ENCODE measurements at regions not wholly inside any gene's neighbourhood (a gene's known extent, or its start where the extent isn't known, plus 50 kb on each side); places are given as distances from the start of the nearest gene placed in this dataset.

DNA sequence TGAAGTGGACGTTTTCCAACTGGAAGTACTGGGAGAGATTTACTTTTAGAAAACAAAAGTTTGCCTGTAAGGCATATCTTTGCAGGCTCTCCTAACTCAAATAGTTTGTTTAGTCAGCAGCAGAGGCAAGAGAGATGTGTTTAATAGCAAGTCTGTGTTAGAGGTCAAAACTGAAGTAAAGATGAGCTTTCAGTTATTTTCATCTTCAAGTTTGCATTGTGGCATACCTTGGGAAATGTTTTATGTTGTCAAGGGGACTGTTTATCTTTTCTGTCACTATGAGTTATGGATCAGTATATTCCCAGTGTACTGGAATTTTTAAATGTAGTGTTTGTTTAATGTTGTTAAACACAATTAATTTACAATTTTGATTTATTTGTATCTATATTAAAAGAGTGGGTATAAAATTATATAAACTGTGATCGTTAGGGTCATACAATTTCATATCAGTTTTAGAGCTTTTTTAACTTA is 169.7 kb upstream of the PPP1R3A start:
- no peak for TF ChIP-seq POLR2AphosphoS5 (IDR thresholded peaks at IDR 0.05; ENCODE audit: low read depth, low read length)
- no peak for TF ChIP-seq TAF1 (IDR thresholded peaks at IDR 0.05; ENCODE audit: low read depth, low read length)
- no peak for TF ChIP-seq PAX5 (IDR thresholded peaks at IDR 0.05; ENCODE audit: insufficient read depth, low read length, severe bottlenecking)
- TF ChIP-seq POLR2A (IDR thresholded peaks at IDR 0.05; ENCODE audit: low read depth, low read length): no peak
- TF ChIP-seq POU2F2 (IDR thresholded peaks at IDR 0.05; ENCODE audit: low read depth, low read length): no peak
- TF ChIP-seq SPI1 (IDR thresholded peaks at IDR 0.05; ENCODE audit: low read depth, low read length): no peak
- no peak for DNase-seq (ENCODE audit: insufficient read length, low spot score)
- no peak for FAIRE-seq

DNA sequence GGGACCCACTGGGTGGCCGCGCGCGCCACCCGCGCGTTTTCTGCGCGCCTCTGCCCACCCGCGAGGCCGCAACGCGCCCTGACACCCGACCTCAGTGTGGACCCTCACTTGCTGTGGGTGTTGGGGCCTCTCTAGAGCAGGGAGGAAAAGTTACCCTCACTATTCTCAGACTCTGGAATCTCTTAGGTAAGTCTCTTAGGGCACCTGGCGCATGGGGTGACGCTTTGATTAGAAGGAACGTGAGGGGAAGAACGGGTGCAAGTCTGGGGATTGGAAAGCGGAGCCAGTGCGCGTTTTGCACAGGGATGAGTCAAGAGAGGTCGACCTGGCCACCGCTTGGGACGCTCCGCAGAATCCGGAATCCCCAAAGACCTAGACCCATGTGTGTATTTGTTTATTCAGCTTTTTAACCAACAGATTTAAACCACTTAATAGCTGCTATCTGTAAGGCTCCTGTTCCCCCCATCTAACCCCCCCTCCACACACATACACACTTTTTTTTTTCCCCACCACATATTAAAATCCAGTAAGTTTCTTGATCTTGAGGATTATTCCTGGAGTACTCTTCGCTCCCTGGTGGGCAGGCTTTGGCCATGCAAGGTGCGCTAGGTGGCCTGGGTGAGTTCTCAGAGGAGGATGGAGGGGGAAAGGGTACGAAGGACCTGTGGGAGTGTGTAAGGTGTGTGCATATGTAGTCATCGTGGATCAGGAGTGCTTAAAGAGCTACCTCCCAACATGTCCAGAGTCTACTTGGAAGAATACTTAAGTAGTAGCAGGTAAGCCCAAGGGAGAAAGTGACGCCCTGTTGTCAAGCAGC is 169.1 kb upstream of the PPP1R3A start:
- no peak for TF ChIP-seq POU2F2 (IDR thresholded peaks at IDR 0.05; ENCODE audit: low read depth, low read length)
- no peak for TF ChIP-seq PAX5 (IDR thresholded peaks at IDR 0.05; ENCODE audit: insufficient read depth, low read length, severe bottlenecking)
- no peak for TF ChIP-seq TAF1 (IDR thresholded peaks at IDR 0.05; ENCODE audit: low read depth, low read length)
- no peak for TF ChIP-seq POLR2AphosphoS5 (IDR thresholded peaks at IDR 0.05; ENCODE audit: low read depth, low read length)
- TF ChIP-seq SPI1 (IDR thresholded peaks at IDR 0.05; ENCODE audit: low read depth, low read length): no peak
- TF ChIP-seq POLR2A (IDR thresholded peaks at IDR 0.05; ENCODE audit: low read depth, low read length): no peak
- FAIRE-seq (no peak), DNase-seq (ENCODE audit: insufficient read length, low spot score) (no peak)

DNA sequence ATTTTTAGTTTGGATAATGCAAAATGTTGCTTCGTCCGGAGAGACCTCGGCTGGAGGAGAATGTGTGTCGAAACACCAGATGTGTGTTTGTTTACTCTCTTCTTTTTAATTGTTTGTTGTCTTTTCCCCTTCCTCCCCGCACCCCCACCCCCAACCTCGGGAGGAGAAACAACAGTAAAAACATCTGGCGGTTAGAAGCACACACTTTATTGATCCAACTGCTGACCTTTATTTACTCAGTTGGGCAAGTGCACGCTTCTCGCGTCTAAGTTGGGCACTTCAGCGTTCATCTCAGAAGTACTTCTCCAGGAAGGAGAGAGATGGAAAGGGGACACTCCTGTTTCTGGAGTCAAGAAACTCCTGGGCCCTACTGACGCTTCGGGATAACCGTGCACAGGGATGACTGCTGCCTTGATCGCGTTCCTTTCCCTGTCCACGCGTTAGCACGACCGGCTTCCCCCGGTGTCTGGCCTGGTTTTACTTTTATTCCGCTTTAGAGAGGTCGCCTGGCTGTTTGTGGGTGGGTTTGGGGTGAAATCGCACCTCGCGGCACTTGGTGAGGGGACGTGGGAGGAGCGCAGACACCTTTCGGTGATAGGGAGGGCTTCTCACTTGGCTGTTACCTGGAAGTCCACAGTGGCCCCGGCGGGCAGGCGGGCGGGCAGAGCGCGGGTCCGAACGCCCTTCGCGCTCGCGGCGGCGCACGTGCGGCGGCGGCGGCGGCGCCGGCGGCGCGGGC is 168.3 kb upstream of the PPP1R3A start:
- FAIRE-seq (no peak), DNase-seq (ENCODE audit: insufficient read length, low spot score) (no peak)
- TF ChIP-seq PAX5 (IDR thresholded peaks at IDR 0.05; ENCODE audit: insufficient read depth, low read length, severe bottlenecking): no peak
- no peak for TF ChIP-seq POU2F2 (IDR thresholded peaks at IDR 0.05; ENCODE audit: low read depth, low read length)
- TF ChIP-seq TAF1 (IDR thresholded peaks at IDR 0.05; ENCODE audit: low read depth, low read length): no peak
- no peak for TF ChIP-seq POLR2A (IDR thresholded peaks at IDR 0.05; ENCODE audit: low read depth, low read length)
- TF ChIP-seq POLR2AphosphoS5 (IDR thresholded peaks at IDR 0.05; ENCODE audit: low read depth, low read length): no peak
- TF ChIP-seq SPI1 (IDR thresholded peaks at IDR 0.05; ENCODE audit: low read depth, low read length): no peak

DNA sequence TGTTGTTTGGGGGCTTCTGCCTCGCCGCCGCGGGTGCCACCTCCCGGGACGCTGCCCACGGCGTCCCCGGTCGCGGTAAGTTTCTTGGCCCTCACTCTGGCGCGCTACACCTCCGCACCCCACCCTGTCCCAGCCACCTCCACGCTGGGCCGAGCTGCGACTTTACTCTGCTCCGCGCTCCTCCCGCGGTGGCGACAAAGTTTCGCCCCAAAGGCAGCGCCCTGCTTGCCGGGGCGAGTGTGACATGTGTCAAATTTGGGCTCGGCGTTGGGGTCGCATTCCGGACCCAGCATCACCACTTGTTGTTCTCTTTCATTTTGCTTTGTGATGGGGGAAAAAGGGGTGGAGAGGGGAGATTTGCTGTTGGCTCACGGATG is 167.7 kb upstream of the PPP1R3A start:
- TF ChIP-seq TAF1 (IDR thresholded peaks at IDR 0.05; ENCODE audit: low read depth, low read length) (no peak), PAX5 (IDR thresholded peaks at IDR 0.05; ENCODE audit: insufficient read depth, low read length, severe bottlenecking) (no peak), POLR2A (IDR thresholded peaks at IDR 0.05; ENCODE audit: low read depth, low read length) (no peak), POU2F2 (IDR thresholded peaks at IDR 0.05; ENCODE audit: low read depth, low read length) (no peak), SPI1 (IDR thresholded peaks at IDR 0.05; ENCODE audit: low read depth, low read length) (no peak), POLR2AphosphoS5 (IDR thresholded peaks at IDR 0.05; ENCODE audit: low read depth, low read length) (no peak)
- no peak for FAIRE-seq
- no peak for DNase-seq (ENCODE audit: insufficient read length, low spot score)

DNA sequence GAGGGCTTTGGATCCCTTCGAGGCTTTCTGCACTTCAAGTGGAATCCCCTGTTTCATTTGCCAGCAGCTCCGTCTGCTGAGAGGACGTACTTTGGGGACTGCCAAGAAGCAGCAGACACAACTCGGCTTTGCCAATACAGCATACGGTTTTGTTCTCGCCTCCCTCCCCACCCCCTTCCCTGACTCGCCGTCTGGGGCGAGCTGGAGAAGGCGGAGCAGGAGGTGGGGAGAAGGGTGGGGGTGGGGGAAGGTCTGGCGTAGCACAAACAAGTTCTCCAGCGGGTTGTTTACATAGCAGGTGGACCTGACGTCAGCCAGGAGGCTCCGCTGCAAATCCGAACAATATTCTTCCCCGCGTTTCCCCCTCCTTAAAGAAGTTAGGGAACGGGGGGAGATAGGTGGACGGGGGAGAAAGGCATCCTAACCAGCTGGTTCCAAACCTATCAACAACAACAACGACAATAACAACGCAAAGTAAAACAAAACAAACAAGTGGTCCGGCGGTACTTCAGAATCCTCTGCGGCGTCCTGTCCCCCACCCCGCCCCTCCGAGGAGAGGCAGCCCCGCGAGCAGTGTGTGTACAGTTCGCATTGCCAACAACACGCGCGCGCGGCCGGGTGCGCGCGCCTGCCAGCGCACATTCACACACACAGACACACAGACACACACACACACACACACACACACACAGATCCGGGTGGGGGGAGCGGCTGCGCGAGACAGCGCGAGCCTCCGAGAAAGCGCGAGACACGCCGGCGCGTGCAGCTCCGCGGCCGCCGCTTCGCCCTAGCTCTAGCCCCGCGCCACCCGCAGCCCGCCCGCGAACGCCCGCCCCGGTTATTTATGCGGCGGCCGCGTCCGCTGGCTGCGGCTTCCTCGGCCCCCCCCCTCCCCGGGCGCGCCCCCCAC is 167.0 kb upstream of the PPP1R3A start:
- FAIRE-seq (peak; percentile 60), DNase-seq (ENCODE audit: insufficient read length, low spot score) (no peak)
- TF ChIP-seq POLR2A (IDR thresholded peaks at IDR 0.05; ENCODE audit: low read depth, low read length): no peak
- no peak for TF ChIP-seq TAF1 (IDR thresholded peaks at IDR 0.05; ENCODE audit: low read depth, low read length)
- no peak for TF ChIP-seq SPI1 (IDR thresholded peaks at IDR 0.05; ENCODE audit: low read depth, low read length)
- TF ChIP-seq POU2F2 (IDR thresholded peaks at IDR 0.05; ENCODE audit: low read depth, low read length): no peak
- no peak for TF ChIP-seq PAX5 (IDR thresholded peaks at IDR 0.05; ENCODE audit: insufficient read depth, low read length, severe bottlenecking)
- no peak for TF ChIP-seq POLR2AphosphoS5 (IDR thresholded peaks at IDR 0.05; ENCODE audit: low read depth, low read length)

DNA sequence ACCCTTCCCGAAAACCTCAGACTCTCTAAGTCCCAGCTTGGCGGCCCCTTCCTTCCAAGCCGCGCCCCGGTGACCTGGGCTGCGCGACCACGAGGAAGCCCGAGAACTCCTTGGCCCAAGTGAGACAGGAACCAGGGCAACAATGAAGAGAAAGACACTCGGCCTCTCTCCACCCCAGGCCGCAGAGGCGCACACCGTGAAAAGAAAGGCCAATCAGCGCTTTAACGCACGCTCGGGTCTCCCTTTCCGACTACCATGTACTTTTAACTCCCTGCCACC is 166.4 kb upstream of the PPP1R3A start:
- DNase-seq (ENCODE audit: insufficient read length, low spot score): no peak
- no peak for FAIRE-seq
- TF ChIP-seq PAX5 (IDR thresholded peaks at IDR 0.05; ENCODE audit: insufficient read depth, low read length, severe bottlenecking): no peak

DNA sequence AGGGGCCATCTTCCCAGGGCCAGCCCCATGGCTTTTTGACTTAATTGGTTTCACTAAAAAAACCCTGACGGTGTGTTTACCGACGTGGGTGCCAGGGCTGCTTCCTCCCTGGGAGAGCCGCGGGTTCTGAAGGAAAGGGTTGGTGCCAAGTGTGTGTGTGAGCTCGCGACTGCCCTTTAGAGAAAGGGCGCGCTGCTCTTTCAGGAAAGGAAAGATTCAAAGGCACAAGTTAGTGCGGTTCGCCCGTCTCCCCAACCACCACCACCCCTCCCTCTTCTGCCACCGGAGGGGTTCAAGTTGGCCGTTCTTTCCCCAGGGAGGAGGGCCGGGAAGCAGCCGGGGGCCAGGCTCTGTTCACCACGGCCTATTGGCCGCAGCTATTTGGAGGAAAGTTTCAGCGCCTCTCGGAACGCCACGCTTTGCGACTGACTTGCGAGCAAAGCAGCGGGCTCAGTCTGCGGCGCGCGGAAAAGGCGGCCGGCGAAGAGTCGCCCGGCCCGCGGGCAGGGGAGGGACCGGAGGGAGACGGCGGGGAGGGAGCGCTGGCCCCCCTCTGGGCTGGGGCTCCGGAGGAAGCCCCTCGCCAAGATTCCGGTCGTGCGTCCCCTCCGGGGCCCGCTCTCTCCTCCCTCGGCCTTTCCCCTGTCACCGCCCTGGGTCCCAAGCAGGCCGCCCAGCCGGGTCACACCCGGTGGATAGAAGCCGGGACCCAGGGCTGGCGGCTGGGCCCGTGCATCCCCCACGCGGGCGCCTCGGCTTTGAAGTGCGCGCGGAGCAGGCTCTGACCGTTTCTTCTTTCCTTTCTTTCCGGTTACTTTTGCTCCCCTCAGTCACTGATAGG is 165.9 kb upstream of the PPP1R3A start:
- no peak for TF ChIP-seq POLR2A (IDR thresholded peaks at IDR 0.05; ENCODE audit: low read depth, low read length)
- TF ChIP-seq PAX5 (IDR thresholded peaks at IDR 0.05; ENCODE audit: insufficient read depth, low read length, severe bottlenecking): no peak
- no peak for TF ChIP-seq SPI1 (IDR thresholded peaks at IDR 0.05; ENCODE audit: low read depth, low read length)
- no peak for TF ChIP-seq POU2F2 (IDR thresholded peaks at IDR 0.05; ENCODE audit: low read depth, low read length)
- TF ChIP-seq TAF1 (IDR thresholded peaks at IDR 0.05; ENCODE audit: low read depth, low read length): no peak
- no peak for TF ChIP-seq POLR2AphosphoS5 (IDR thresholded peaks at IDR 0.05; ENCODE audit: low read depth, low read length)
- no peak for FAIRE-seq
- DNase-seq (ENCODE audit: insufficient read length, low spot score): no peak

DNA sequence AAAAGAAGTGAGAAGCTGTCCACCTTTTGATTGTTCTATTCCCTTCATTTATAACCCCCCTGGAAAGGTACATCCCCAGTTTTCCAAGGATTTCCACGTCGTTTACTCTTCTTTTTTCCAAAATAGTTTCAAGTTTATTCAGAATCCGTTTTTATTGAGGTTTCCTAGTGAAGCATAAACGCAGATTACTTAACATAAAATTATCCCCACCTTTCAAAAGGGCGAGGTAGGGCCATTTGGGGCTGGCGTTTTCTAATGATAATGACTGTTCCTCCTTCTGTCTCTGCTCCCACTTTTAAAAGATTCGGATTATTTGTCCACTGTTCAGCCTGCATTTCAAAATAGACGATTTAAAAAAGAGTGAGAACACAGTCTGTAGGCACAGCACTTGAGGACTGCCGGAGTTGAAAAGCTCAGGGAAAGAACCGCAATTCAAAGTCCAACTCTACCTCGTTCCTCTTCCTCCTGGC is 165.2 kb upstream of the PPP1R3A start:
- DNase-seq (ENCODE audit: insufficient read length, low spot score) (no peak), FAIRE-seq (no peak)
- TF ChIP-seq PAX5 (IDR thresholded peaks at IDR 0.05; ENCODE audit: insufficient read depth, low read length, severe bottlenecking) (no peak), POLR2AphosphoS5 (IDR thresholded peaks at IDR 0.05; ENCODE audit: low read depth, low read length) (no peak), SPI1 (IDR thresholded peaks at IDR 0.05; ENCODE audit: low read depth, low read length) (no peak), POU2F2 (IDR thresholded peaks at IDR 0.05; ENCODE audit: low read depth, low read length) (no peak)

Measured in GM12891 (cell line).